HG02970 (cell line): ENCODE measurements at regions not wholly inside any gene's neighbourhood (a gene's known extent, or its start where the extent isn't known, plus 50 kb on each side); places are given as distances from the start of the nearest gene placed in this dataset.
A peak's percentile ranks its signal among the peaks of the same experiment; 100 is the strongest.

ENCODE experiments used
- ATAC-seq: cut with Tn5 transposase; IDR thresholded peaks from one replicate; pipeline ENCODE4 v1.9.1; 2021; ENCODE audit warnings: mild to moderate bottlenecking, moderate library complexity, moderate number of reproducible peaks; ENCODE audit not compliant: unreplicated experiment, low FRiP score

- no peak for ATAC-seq
Observed at GRCh38 chr21:23475281-23476219, 2131.7 kb downstream of the MRPL39 start.

GRCh38 chr21:23471877-23472276 is 2135.4 kb downstream of the MRPL39 start:
- ATAC-seq, result peak; percentile 93

- no peak for ATAC-seq
Observed at GRCh38 chr21:23463365-23463764, 2143.9 kb downstream of the MRPL39 start.

GRCh38 chr21:23455676-23456075 is 2151.6 kb downstream of the MRPL39 start:
- peak; percentile 68 for ATAC-seq

- peak; percentile 80 for ATAC-seq
Observed at GRCh38 chr21:23452384-23453083, 2154.7 kb downstream of the MRPL39 start.

- no peak for ATAC-seq
Observed at GRCh38 chr21:23445307-23445706, 2162.0 kb downstream of the MRPL39 start.

GRCh38 chr21:23438081-23438480 is 2169.2 kb downstream of the MRPL39 start:
- ATAC-seq, result no peak

- ATAC-seq, result no peak
Observed at GRCh38 chr21:23402929-23403520, 2204.3 kb downstream of the MRPL39 start.

GRCh38 chr21:23401278-23401677 is 2206.0 kb downstream of the MRPL39 start:
- ATAC-seq, result no peak

GRCh38 chr21:23398726-23399125 is 2208.6 kb downstream of the MRPL39 start:
- no peak for ATAC-seq

GRCh38 chr21:23394458-23394857 is 2212.8 kb downstream of the MRPL39 start:
- no peak for ATAC-seq

GRCh38 chr21:23384679-23385078 is 2222.6 kb downstream of the MRPL39 start:
- no peak for ATAC-seq

- no peak for ATAC-seq
Observed at GRCh38 chr21:23374155-23374554, 2233.1 kb downstream of the MRPL39 start.

GRCh38 chr21:23356905-23357304 is 2250.4 kb downstream of the MRPL39 start:
- no peak for ATAC-seq

GRCh38 chr21:23316190-23316589 is 2291.1 kb downstream of the MRPL39 start:
- no peak for ATAC-seq

- ATAC-seq, result no peak
Observed at GRCh38 chr21:23308741-23309140, 2298.5 kb downstream of the MRPL39 start.

GRCh38 chr21:23307065-23307464 is 2300.2 kb downstream of the MRPL39 start:
- ATAC-seq, result no peak

GRCh38 chr21:23292292-23292691 is 2294.1 kb downstream of the NCAM2 start:
- no peak for ATAC-seq

GRCh38 chr21:23281917-23282316 is 2283.7 kb downstream of the NCAM2 start:
- ATAC-seq, result no peak

- no peak for ATAC-seq
Observed at GRCh38 chr21:23249760-23250159, 2251.6 kb downstream of the NCAM2 start.

GRCh38 chr21:23247334-23247733 is 2249.1 kb downstream of the NCAM2 start:
- no peak for ATAC-seq
